Type B pancreatic cell (in vitro differentiated cells): ENCODE measurements at regions not wholly inside any gene's neighbourhood (a gene's known extent, or its start where the extent isn't known, plus 50 kb on each side); places are given as distances from the start of the nearest gene placed in this dataset.

Source experiments
- DNase-seq: peaks from one replicate; pipeline ENCODE4 v3.0.0; 2021; ENCODE audit warnings: mixed read lengths; ENCODE audit not compliant: unreplicated experiment; ENCODE audit errors: extremely low spot score
- H3K27ac Mint-ChIP-seq: 2 replicates; pipeline ENCODE4 v1.8.0; 2021; ENCODE audit warnings: mild to moderate bottlenecking, mixed read lengths
- H3K27me3 Mint-ChIP-seq: 2 replicates; pipeline ENCODE4 v1.8.0; 2021; ENCODE audit warnings: mixed read lengths
- H3K36me3 Mint-ChIP-seq: 2 replicates; pipeline ENCODE4 v1.8.0; 2021; ENCODE audit warnings: mixed read lengths
- H3K4me1 Mint-ChIP-seq: one replicate; pipeline ENCODE4 v1.8.0; 2021; ENCODE audit warnings: mixed read lengths; ENCODE audit not compliant: unreplicated experiment
- H3K4me3 Mint-ChIP-seq: 2 replicates; pipeline ENCODE4 v1.8.0; 2021; ENCODE audit warnings: mild to moderate bottlenecking, mixed read lengths
- H3K9me3 Mint-ChIP-seq: 2 replicates; pipeline ENCODE4 v1.8.0; 2021; ENCODE audit warnings: mixed read lengths
- TF ChIP-seq, protein P1 (sequence below): fragments of 200-600 bp; sonication (generic); conservative IDR thresholded peaks from 2 replicates; pipeline ENCODE4 v1.5.0; 2021; ENCODE audit warnings: antibody characterized with exemption, mild to moderate bottlenecking

DNA sequence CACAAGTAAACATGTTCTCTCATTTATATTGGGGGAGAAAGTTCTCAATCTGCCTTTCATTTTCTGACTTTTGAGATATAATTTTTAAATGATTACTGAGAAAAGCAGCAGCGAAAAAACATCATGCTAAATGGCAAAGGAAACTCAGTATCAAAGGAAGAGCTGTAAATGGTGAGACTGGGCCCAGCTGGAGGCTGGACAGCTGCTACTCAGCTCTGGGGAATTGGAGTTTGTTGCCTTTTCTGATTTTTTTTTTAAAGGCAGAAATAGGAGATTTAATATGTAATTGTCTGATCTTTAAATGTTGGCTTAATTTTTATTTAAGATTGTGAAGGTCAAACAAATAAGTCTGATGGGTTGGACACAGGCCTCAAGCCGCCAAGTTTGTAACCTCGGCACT lies 137.1 kb upstream of the TACR1 start:
- TF ChIP-seq, protein P1, sequence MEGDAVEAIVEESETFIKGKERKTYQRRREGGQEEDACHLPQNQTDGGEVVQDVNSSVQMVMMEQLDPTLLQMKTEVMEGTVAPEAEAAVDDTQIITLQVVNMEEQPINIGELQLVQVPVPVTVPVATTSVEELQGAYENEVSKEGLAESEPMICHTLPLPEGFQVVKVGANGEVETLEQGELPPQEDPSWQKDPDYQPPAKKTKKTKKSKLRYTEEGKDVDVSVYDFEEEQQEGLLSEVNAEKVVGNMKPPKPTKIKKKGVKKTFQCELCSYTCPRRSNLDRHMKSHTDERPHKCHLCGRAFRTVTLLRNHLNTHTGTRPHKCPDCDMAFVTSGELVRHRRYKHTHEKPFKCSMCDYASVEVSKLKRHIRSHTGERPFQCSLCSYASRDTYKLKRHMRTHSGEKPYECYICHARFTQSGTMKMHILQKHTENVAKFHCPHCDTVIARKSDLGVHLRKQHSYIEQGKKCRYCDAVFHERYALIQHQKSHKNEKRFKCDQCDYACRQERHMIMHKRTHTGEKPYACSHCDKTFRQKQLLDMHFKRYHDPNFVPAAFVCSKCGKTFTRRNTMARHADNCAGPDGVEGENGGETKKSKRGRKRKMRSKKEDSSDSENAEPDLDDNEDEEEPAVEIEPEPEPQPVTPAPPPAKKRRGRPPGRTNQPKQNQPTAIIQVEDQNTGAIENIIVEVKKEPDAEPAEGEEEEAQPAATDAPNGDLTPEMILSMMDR = no peak
- Mint-ChIP-seq H3K27me3 (peaks cover 18% of the 10 kb centered on the region), H3K9me3 (no peaks in the 10 kb centered on the region), H3K36me3 (no peaks in the 10 kb centered on the region), H3K27ac (no peak overlapping the region), H3K4me1 (peaks cover 12% of the 10 kb centered on the region), H3K4me3 (no peak overlapping the region)
- DNase-seq = no peak

DNA sequence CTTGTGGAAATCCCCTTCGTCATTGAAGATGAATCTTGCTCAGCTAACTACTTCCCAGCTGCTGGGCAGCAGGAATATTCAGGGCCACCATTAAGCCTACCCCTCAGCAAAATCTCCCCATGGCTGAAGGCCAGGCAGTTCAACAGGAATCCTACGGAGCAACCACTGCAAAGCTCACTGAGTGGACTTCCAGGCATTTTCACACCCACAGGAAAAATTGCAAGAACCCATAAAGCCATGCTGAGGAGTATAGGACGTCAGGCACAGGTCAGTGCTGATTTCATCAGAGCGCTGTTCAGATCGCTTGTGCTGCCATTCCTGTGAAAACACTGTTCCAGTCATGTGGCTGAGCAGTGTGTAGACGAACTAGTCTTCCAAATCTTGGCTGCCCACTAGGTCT lies 134.8 kb upstream of the TACR1 start:
- Mint-ChIP-seq H3K36me3 (no peaks in the 10 kb centered on the region), H3K27me3 (peaks cover 9% of the 10 kb centered on the region), H3K27ac (no peak overlapping the region), H3K4me3 (no peak overlapping the region), H3K9me3 (no peaks in the 10 kb centered on the region), H3K4me1 (no peaks in the 10 kb centered on the region)
- DNase-seq = no peak
- TF ChIP-seq, protein P1 = no peak

DNA sequence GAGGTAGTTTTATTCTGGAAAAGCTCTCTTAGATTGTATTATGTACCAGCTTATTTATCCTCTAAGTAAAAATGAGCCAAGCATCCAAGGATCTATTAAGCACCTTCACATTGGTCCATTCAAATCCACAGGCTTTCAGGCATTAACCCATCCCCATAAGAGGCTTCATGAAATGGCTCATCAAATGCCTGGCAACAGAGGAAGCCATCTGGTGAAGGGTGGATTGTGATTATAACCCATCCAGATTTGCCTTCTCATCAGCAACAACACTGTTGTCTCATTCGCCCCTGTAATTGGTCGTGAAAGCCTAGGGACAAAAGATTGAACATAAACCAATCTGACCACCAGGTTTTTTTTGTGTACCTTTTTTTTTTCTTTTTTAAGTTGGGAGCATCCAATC lies 134.3 kb upstream of the TACR1 start:
- no peaks in the 10 kb centered on the region for H3K9me3 Mint-ChIP-seq
- no peak for DNase-seq
- no peaks in the 10 kb centered on the region for H3K36me3 Mint-ChIP-seq
- no peak overlapping the region for H3K4me3 Mint-ChIP-seq
- TF ChIP-seq, protein P1 = no peak
- no peaks in the 10 kb centered on the region for H3K4me1 Mint-ChIP-seq
- peaks cover 5% of the 10 kb centered on the region for H3K27me3 Mint-ChIP-seq
- H3K27ac Mint-ChIP-seq = no peak overlapping the region

DNA sequence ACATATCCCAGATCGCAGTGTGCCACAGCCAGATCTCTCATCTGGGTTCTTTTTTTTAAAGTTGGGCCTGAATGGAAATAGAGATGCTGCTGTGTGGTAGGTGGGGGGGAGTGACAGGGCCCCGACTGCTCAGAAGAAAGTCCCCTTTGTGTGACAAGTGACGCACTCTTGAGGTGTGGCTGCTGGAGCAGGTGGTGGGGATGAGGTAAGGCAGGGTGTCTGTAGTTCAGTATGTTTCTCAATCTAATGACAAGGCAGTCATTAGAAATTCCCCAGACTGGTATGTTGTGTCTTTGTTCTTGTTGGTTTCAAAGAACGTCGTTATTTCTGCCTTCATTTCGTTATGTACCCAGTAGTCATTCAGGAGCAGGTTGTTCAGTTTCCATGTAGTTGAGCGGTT lies 128.8 kb upstream of the TACR1 start:
- Mint-ChIP-seq H3K9me3 (no peaks in the 10 kb centered on the region), H3K4me1 (peaks cover 8% of the 10 kb centered on the region), H3K4me3 (no peak overlapping the region), H3K27ac (no peak overlapping the region), H3K27me3 (peaks cover 2% of the 10 kb centered on the region), H3K36me3 (peaks cover 3% of the 10 kb centered on the region)
- no peak for DNase-seq
- TF ChIP-seq, protein P1 = no peak

DNA sequence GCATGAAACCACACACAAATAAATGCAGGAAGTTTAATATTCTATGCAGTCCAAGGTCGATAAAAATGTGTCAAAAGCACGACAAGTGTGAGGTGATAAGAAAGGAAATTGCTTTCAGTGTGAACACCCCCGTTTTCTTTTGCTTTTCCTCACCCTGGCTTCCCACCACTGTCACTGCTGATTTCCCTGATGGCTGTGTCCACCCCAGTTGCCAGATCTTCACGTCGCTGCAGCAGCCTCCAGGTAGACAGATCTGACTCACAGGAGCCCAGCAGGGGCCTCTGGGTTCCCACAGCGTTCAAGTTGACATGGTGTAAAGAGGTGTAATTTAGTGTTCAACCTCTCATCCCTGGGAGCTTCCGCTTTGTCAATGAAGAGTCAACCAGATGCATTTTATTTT lies 128.0 kb upstream of the TACR1 start:
- Mint-ChIP-seq H3K27me3 (peaks cover 2% of the 10 kb centered on the region), H3K4me1 (peaks cover 8% of the 10 kb centered on the region), H3K4me3 (no peak overlapping the region)

DNA sequence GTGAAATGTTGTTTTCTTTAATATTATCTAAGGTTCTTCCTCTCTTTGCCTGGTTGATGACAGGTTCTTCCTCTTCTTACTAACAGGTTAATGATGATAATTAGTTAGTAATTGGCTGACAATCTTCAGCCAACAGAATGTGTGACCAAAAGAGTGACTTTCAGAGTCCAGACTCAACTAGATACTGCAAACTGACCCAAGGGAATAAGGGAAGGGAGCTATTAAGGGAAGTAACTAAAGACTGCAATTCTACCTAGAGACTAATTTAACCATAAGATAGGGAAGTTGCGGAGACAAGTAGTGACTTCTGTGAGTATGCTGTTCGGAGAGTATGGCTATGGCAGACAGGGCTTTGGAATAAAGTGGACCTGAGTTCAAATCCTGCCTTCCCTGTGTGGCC lies 127.3 kb upstream of the TACR1 start:
- H3K27ac Mint-ChIP-seq = no peak overlapping the region
- H3K4me3 Mint-ChIP-seq = no peak overlapping the region
- peaks cover 13% of the 10 kb centered on the region for H3K4me1 Mint-ChIP-seq
- TF ChIP-seq, protein P1 = no peak
- H3K9me3 Mint-ChIP-seq = no peaks in the 10 kb centered on the region
- H3K36me3 Mint-ChIP-seq = peaks cover 3% of the 10 kb centered on the region
- peaks cover 2% of the 10 kb centered on the region for H3K27me3 Mint-ChIP-seq
- no peak for DNase-seq

More for the DNA sequence above, 128.0 kb upstream of the TACR1 start:
- no peaks in the 10 kb centered on the region for H3K9me3 Mint-ChIP-seq
- no peak overlapping the region for H3K27ac Mint-ChIP-seq
- peaks cover 3% of the 10 kb centered on the region for H3K36me3 Mint-ChIP-seq
- no peak for DNase-seq
- TF ChIP-seq, protein P1 = no peak
